ENCODE measurements at regions not wholly inside any gene's neighbourhood (a gene's known extent, or its start where the extent isn't known, plus 50 kb on each side); places are given as distances from the start of the nearest gene placed in this dataset.

DNA sequence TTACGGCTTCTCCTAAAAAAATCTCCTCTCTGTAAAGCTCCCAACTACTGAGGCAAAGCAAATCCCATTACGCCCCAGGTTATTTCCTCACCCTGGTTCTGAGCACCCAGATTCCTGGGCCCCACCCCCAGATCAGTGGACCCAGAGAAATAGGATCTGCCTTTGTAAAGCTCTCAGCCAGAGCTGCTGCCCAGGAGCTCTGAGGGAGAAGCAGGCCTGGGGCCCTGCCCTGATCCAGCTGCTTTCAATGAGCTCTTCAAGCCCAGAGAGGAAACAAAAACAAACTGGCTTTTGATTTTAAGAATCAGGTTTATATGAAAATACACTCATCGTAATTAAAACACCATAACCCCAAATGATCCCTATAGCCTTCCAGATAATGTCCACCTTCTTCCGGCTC is 124.5 kb downstream of the C5orf15 start:
- TF ChIP-seq EZH2 (IDR thresholded peaks at IDR 0.05) (no peak), POLR2AphosphoS5 (IDR thresholded peaks at IDR 0.05; ENCODE audit: borderline replicate concordance, low read depth, low read length) (no peak)
